H9 (cell line): ENCODE measurements at regions not wholly inside any gene's neighbourhood (a gene's known extent, or its start where the extent isn't known, plus 50 kb on each side); places are given as distances from the start of the nearest gene placed in this dataset.

Experiments used
- DNase-seq: peaks from one replicate; pipeline ENCODE4 v3.0.0-alpha.2; 2017
- H2AFZ ChIP-seq: one replicate; pipeline ENCODE4 v1.6.1; 2013; ENCODE audit warnings: mild to moderate bottlenecking, low read length, control low read depth, moderate library complexity
- H2AK5ac ChIP-seq: 2 replicates; pipeline ENCODE4 v1.6.1; 2013; ENCODE audit warnings: low read length, control low read depth, mixed read lengths; ENCODE audit not compliant: insufficient read length
- H2BK120ac ChIP-seq: one replicate; pipeline ENCODE4 v1.6.1; 2013; ENCODE audit warnings: low read depth, mild to moderate bottlenecking, low read length, control low read depth, inconsistent platforms; ENCODE audit not compliant: poor library complexity, severe bottlenecking
- H2BK12ac ChIP-seq: 2 replicates; pipeline ENCODE4 v1.6.1; 2013; ENCODE audit warnings: low read length, control low read depth, mixed read lengths, low read depth; ENCODE audit not compliant: insufficient read length
- H2BK15ac ChIP-seq: 2 replicates; pipeline ENCODE4 v1.6.1; 2013; ENCODE audit warnings: low read depth, low read length, control low read depth
- H2BK20ac ChIP-seq: one replicate; pipeline ENCODE4 v1.6.1; 2013; ENCODE audit warnings: low read depth, mild to moderate bottlenecking, low read length, control low read depth, inconsistent platforms; ENCODE audit not compliant: poor library complexity, severe bottlenecking
- H2BK5ac ChIP-seq: 2 replicates; pipeline ENCODE4 v1.6.1; 2013; ENCODE audit warnings: low read length, control low read depth, mixed read lengths; ENCODE audit not compliant: insufficient read length
- H3K14ac ChIP-seq: 2 replicates; pipeline ENCODE4 v1.6.1; 2013; ENCODE audit warnings: low read length, control low read depth; ENCODE audit not compliant: insufficient read depth
- H3K18ac ChIP-seq: 2 replicates; pipeline ENCODE4 v1.6.1; 2013; ENCODE audit warnings: low read depth, mild to moderate bottlenecking, mixed read lengths, low read length, control low read depth; ENCODE audit not compliant: insufficient read length
- H3K23ac ChIP-seq: 2 replicates; pipeline ENCODE4 v1.6.1; 2013; ENCODE audit warnings: low read length, control low read depth, mixed read lengths, low read depth; ENCODE audit not compliant: insufficient read length
- H3K23me2 ChIP-seq: 2 replicates; pipeline ENCODE4 v1.6.1; 2013; ENCODE audit warnings: low read depth, mild to moderate bottlenecking, mixed read lengths, low read length, control low read depth; ENCODE audit not compliant: insufficient read length, poor library complexity, severe bottlenecking
- H3K27ac ChIP-seq: 2 replicates; pipeline ENCODE4 v1.5.1; 2013; ENCODE audit warnings: low read length, control low read depth, mixed read lengths, low read depth; ENCODE audit not compliant: insufficient read length
- H3K27me3 ChIP-seq: 2 replicates; pipeline ENCODE4 v1.6.1; 2013; ENCODE audit warnings: low read length, control low read depth, inconsistent platforms; ENCODE audit not compliant: insufficient read depth
- H3K4ac ChIP-seq: 2 replicates; pipeline ENCODE4 v1.6.1; 2013; ENCODE audit warnings: low read depth, mild to moderate bottlenecking, control low read depth, inconsistent platforms, low read length, moderate library complexity
- H3K4me1 ChIP-seq: 2 replicates; pipeline ENCODE4 v1.6.1; 2013; ENCODE audit warnings: low read length, control low read depth, inconsistent platforms; ENCODE audit not compliant: insufficient read depth
- H3K4me2 ChIP-seq: 2 replicates; pipeline ENCODE4 v1.6.1; 2013; ENCODE audit warnings: low read length, control low read depth, mixed read lengths; ENCODE audit not compliant: insufficient read length, insufficient read depth
- H3K56ac ChIP-seq: 2 replicates; pipeline ENCODE4 v1.6.1; 2013; ENCODE audit warnings: low read depth, mild to moderate bottlenecking, mixed read lengths, low read length, control low read depth; ENCODE audit not compliant: insufficient read length
- H3K79me1 ChIP-seq: 2 replicates; pipeline ENCODE4 v1.6.1; 2013; ENCODE audit warnings: low read depth, mild to moderate bottlenecking, moderate library complexity, low read length, control low read depth, inconsistent platforms; ENCODE audit not compliant: insufficient read depth, poor library complexity, severe bottlenecking
- H3K79me2 ChIP-seq: 2 replicates; pipeline ENCODE4 v1.6.1; 2013; ENCODE audit warnings: low read length, control low read depth, inconsistent platforms; ENCODE audit not compliant: insufficient read depth
- H3K9ac ChIP-seq: 2 replicates; pipeline ENCODE4 v1.6.1; 2013; ENCODE audit warnings: low read length, control low read depth, mixed read lengths; ENCODE audit not compliant: insufficient read length; ENCODE audit errors: extremely low read depth
- H3K9me3 ChIP-seq: one replicate; pipeline ENCODE4 v1.6.1; 2013; ENCODE audit warnings: low read depth, low read length, inconsistent platforms; ENCODE audit not compliant: control insufficient read depth
- H3T11ph ChIP-seq: one replicate; pipeline ENCODE4 v1.6.1; 2013; ENCODE audit warnings: mild to moderate bottlenecking, low read length, control low read depth, inconsistent platforms
- H4K20me1 ChIP-seq: one replicate; pipeline ENCODE4 v1.6.1; 2013; ENCODE audit not compliant: control insufficient read depth, insufficient read length, insufficient read depth
- H4K5ac ChIP-seq: 2 replicates; pipeline ENCODE4 v1.6.1; 2013; ENCODE audit warnings: low read depth, mild to moderate bottlenecking, mixed read lengths, low read length, control low read depth; ENCODE audit not compliant: insufficient read length
- H4K8ac ChIP-seq: replicated peaks from 2 replicates; pipeline ENCODE4 v1.6.1; 2013; ENCODE audit warnings: low read length, control low read depth, mixed read lengths, low read depth; ENCODE audit not compliant: insufficient read length
- H4K91ac ChIP-seq: 2 replicates; pipeline ENCODE4 v1.6.1; 2013; ENCODE audit warnings: low read depth, mild to moderate bottlenecking, moderate library complexity, mixed read lengths, low read length, control low read depth; ENCODE audit not compliant: insufficient read length
- H3K27ac Mint-ChIP-seq, 3 experiments: 2 replicates in 2 of 3; 3 replicates in 1 of 3; pipeline ENCODE4 v1.8.0; 2020 to 2021; ENCODE audit warnings: mixed read lengths in 3 of 3, mild to moderate bottlenecking in 1 of 3, moderate library complexity in 1 of 3
- H3K27me3 Mint-ChIP-seq: 2 replicates; pipeline ENCODE4 v1.8.0; 2021; ENCODE audit warnings: low read depth, mild to moderate bottlenecking, moderate library complexity, mixed read lengths
- H3K36me3 Mint-ChIP-seq, 3 experiments: 2 replicates in 2 of 3; 3 replicates in 1 of 3; pipeline ENCODE4 v1.8.0; 2020 to 2021; ENCODE audit warnings: low read depth in 3 of 3, mixed read lengths in 3 of 3; ENCODE audit not compliant: insufficient read depth in 1 of 3
- H3K4me1 Mint-ChIP-seq, 2 experiments: 2 replicates each; pipeline ENCODE4 v1.8.0; 2020; ENCODE audit warnings: mixed read lengths in 2 of 2
- H3K4me3 Mint-ChIP-seq, 2 experiments: 2 replicates in 1 of 2; 3 replicates in 1 of 2; pipeline ENCODE4 v1.8.0; 2020 to 2021; ENCODE audit warnings: mild to moderate bottlenecking in 2 of 2, mixed read lengths in 2 of 2, moderate library complexity in 1 of 2
- H3K9me3 Mint-ChIP-seq, 2 experiments: 2 replicates in 1 of 2; 3 replicates in 1 of 2; pipeline ENCODE4 v1.8.0; 2020; ENCODE audit warnings: mild to moderate bottlenecking in 2 of 2, mixed read lengths in 2 of 2, moderate library complexity in 1 of 2
- WGBS: extraction: QIAGEN DNeasy Blood & Tissue Kit; methylation state at CpG from one replicate; pipeline ENCODE4 v1.1.7; 2013; ENCODE audit warnings: missing lambda C conversion rate, low lambda C conversion rate, mixed read lengths; ENCODE audit not compliant: insufficient read length; ENCODE audit errors: extremely low coverage; 5-methylcytosine and 5-hydroxymethylcytosine counted together
- TF ChIP-seq, protein P1 (sequence below): fragments of 200-600 bp; sonication (generic); conservative IDR thresholded peaks from 3 replicates; pipeline ENCODE4 v1.8.0; 2021; ENCODE audit warnings: antibody characterized with exemption, mild to moderate bottlenecking

DNA sequence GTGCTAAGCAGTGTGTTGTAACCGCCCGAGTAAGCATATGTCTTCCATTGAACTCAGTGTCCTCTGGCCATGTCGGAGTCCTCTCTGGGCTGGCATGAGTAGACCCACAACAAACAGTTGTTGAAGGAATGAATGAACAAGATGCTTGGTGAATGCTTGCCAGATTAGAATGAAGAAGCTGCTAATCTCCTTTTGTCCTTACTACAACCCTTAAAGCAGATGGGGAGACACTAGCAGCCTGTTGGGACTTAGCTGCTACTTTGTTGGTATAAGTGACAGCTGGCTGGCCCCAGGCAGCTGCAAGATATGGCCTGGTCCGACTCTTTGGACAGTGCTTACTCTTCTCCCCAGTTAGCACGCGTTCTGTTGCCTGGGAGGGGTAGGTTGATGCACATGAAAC, 370.1 kb downstream of the RPS24 start:
- peaks cover 2% of the 10 kb centered on the region for H4K20me1 ChIP-seq
- H3K56ac ChIP-seq: no peak overlapping the region
- Mint-ChIP-seq H3K4me1 (peaks cover 29 to 33% of the 10 kb centered on the region in 2 experiments), H3K9me3 (peaks cover 0 to 5% of the 10 kb centered on the region in 2 experiments; a peak in 1 of 5 replicates), H3K27me3 (peaks cover 27% of the 10 kb centered on the region), H3K36me3 (peaks cover 0 to 18% (median 0%) of the 10 kb centered on the region in 3 experiments; a peak in 3 of 7 replicates), H3K27ac (no peak overlapping the region), H3K4me3 (no peak overlapping the region)
- no peaks in the 10 kb centered on the region for H3K79me1 ChIP-seq
- TF ChIP-seq, protein P1, sequence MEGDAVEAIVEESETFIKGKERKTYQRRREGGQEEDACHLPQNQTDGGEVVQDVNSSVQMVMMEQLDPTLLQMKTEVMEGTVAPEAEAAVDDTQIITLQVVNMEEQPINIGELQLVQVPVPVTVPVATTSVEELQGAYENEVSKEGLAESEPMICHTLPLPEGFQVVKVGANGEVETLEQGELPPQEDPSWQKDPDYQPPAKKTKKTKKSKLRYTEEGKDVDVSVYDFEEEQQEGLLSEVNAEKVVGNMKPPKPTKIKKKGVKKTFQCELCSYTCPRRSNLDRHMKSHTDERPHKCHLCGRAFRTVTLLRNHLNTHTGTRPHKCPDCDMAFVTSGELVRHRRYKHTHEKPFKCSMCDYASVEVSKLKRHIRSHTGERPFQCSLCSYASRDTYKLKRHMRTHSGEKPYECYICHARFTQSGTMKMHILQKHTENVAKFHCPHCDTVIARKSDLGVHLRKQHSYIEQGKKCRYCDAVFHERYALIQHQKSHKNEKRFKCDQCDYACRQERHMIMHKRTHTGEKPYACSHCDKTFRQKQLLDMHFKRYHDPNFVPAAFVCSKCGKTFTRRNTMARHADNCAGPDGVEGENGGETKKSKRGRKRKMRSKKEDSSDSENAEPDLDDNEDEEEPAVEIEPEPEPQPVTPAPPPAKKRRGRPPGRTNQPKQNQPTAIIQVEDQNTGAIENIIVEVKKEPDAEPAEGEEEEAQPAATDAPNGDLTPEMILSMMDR: no peak
- H2AK5ac ChIP-seq: no peak overlapping the region
- no peak overlapping the region for H4K5ac ChIP-seq
- H2BK5ac ChIP-seq: no peak overlapping the region
- H3K4me1 ChIP-seq: peaks cover 9% of the 10 kb centered on the region; the same call in 1 of the 2 replicates
- no peaks in the 10 kb centered on the region for H3K79me2 ChIP-seq
- no peaks in the 10 kb centered on the region for H3K27me3 ChIP-seq
- no peak for DNase-seq
- H2BK15ac ChIP-seq: no peak overlapping the region
- no peak overlapping the region for H3K9ac ChIP-seq
- no peaks in the 10 kb centered on the region for H3K9me3 ChIP-seq
- WGBS: no CpG with 5 or more reads among the region's 6 CpGs
- no peak overlapping the region for H2BK120ac ChIP-seq
- no peak overlapping the region for H3K4ac ChIP-seq
- H4K91ac ChIP-seq: no peak overlapping the region
- no peak overlapping the region for H3K27ac ChIP-seq
- H3T11ph ChIP-seq: no peak overlapping the region
- no peak overlapping the region for H3K14ac ChIP-seq
- H3K4me2 ChIP-seq: no peak overlapping the region
- no peak overlapping the region for H3K23ac ChIP-seq
- H3K23me2 ChIP-seq: no peaks in the 10 kb centered on the region
- H4K8ac ChIP-seq: no peak overlapping the region
- no peak overlapping the region for H2BK20ac ChIP-seq
- H3K18ac ChIP-seq: no peak overlapping the region
- H2AFZ ChIP-seq: no peak overlapping the region
- no peak overlapping the region for H2BK12ac ChIP-seq
